WTC11 (cell line): ENCODE measurements at regions not wholly inside any gene's neighbourhood (a gene's known extent, or its start where the extent isn't known, plus 50 kb on each side); places are given as distances from the start of the nearest gene placed in this dataset.

Experiments used
- ATAC-seq: fragments of 200-7000 bp; cut with Tn5 transposase; 2 replicates; pipeline ENCODE4 v1.10.0; 2021; ENCODE audit warnings: mild to moderate bottlenecking, moderate library complexity
- CTCF ChIA-PET: fragments of 300-600 bp; sonication (Branson Sonifier 250); formaldehyde crosslinking; loops from one replicate; lab custom pipeline; 2021; ENCODE audit warnings: antibody characterized with exemption; lab: Charles Lee
- POLR2A ChIA-PET: fragments of 350-600 bp; sonication (Branson Sonifier 250); formaldehyde crosslinking; loops from one replicate; lab custom pipeline; 2021; ENCODE audit warnings: antibody characterized with exemption; lab: Charles Lee
- DNase-seq: peaks from one replicate; pipeline ENCODE4 v3.0.0; 2021; ENCODE audit warnings: low spot score
- H3K27ac Mint-ChIP-seq: 2 replicates; pipeline ENCODE4 v1.8.0; 2021; ENCODE audit warnings: mixed read lengths
- H3K27me3 Mint-ChIP-seq: 2 replicates; pipeline ENCODE4 v1.8.0; 2021; ENCODE audit warnings: low read depth, mild to moderate bottlenecking, moderate library complexity, mixed read lengths
- H3K36me3 Mint-ChIP-seq: 2 replicates; pipeline ENCODE4 v1.8.0; 2021; ENCODE audit warnings: mixed read lengths
- H3K4me1 Mint-ChIP-seq: 2 replicates; pipeline ENCODE4 v1.8.0; 2022; ENCODE audit warnings: mixed read lengths
- H3K4me3 Mint-ChIP-seq: 2 replicates; pipeline ENCODE4 v1.8.0; 2021; ENCODE audit warnings: mild to moderate bottlenecking, moderate library complexity, mixed read lengths
- H3K9me3 Mint-ChIP-seq: 2 replicates; pipeline ENCODE4 v1.8.0; 2021; ENCODE audit warnings: mixed read lengths
- GABPB1 ChIP-seq: sonication (generic); formaldehyde crosslinking; IDR thresholded peaks from 2 replicates; pipeline ENCODE4 v1.8.1; 2023; ENCODE audit warnings: mild to moderate bottlenecking, missing genetic modification reagents
- GRHL2 ChIP-seq: fragments of 250-450 bp; sonication (Bioruptor Pico); IDR thresholded peaks from 2 replicates; pipeline ENCODE4 v1.8.0; 2022; ENCODE audit warnings: mild to moderate bottlenecking, moderate library complexity; ENCODE audit not compliant: insufficient replicate concordance, severe bottlenecking
- GTF2I ChIP-seq: fragments of 250-450 bp; sonication (Bioruptor Pico); conservative IDR thresholded peaks from 2 replicates; pipeline ENCODE4 v1.4.0; 2021; ENCODE audit warnings: mild to moderate bottlenecking
- JAZF1 ChIP-seq: fragments of 250-450 bp; sonication (Bioruptor Pico); IDR thresholded peaks from 2 replicates; pipeline ENCODE4 v1.9.0; 2021; ENCODE audit warnings: moderate library complexity, mild to moderate bottlenecking, inconsistent platforms
- NFATC4 ChIP-seq: fragments of 250-450 bp; sonication (Bioruptor Pico); IDR thresholded peaks from 2 replicates; pipeline ENCODE4 v1.9.0; 2021; ENCODE audit warnings: mild to moderate bottlenecking
- TCF7 ChIP-seq: sonication (generic); formaldehyde crosslinking; IDR thresholded peaks from 2 replicates; pipeline ENCODE4 v1.8.0; 2022; ENCODE audit warnings: mild to moderate bottlenecking, low read depth, missing genetic modification reagents, moderate library complexity
- TEAD1 ChIP-seq: sonication (generic); formaldehyde crosslinking; IDR thresholded peaks from 2 replicates; pipeline ENCODE4 v1.8.0; 2022; ENCODE audit warnings: mild to moderate bottlenecking, missing genetic modification reagents
- TEAD4 ChIP-seq: sonication (generic); formaldehyde crosslinking; IDR thresholded peaks from 2 replicates; pipeline ENCODE4 v1.8.0; 2022; ENCODE audit warnings: mild to moderate bottlenecking, missing genetic modification reagents
- ZNF121 ChIP-seq: sonication (generic); formaldehyde crosslinking; IDR thresholded peaks from 2 replicates; pipeline ENCODE4 v1.8.0; 2023; ENCODE audit warnings: missing genetic modification reagents
- ZNF263 ChIP-seq: sonication (generic); formaldehyde crosslinking; IDR thresholded peaks from 2 replicates; pipeline ENCODE4 v1.8.1; 2022; ENCODE audit warnings: low read depth, mild to moderate bottlenecking, moderate library complexity, missing genetic modification reagents
- ZNF317 ChIP-seq: sonication (generic); formaldehyde crosslinking; IDR thresholded peaks from 2 replicates; pipeline ENCODE4 v1.8.1; 2023; ENCODE audit warnings: low read depth, mild to moderate bottlenecking, moderate library complexity, missing genetic modification reagents, borderline replicate concordance
- ZNF423 ChIP-seq: fragments of 250-450 bp; sonication (Bioruptor Pico); IDR thresholded peaks from 2 replicates; pipeline ENCODE4 v2.1.2; 2022; ENCODE audit warnings: mild to moderate bottlenecking, moderate library complexity
- TF ChIP-seq, protein P1 (sequence below): sonication (generic); formaldehyde crosslinking; IDR thresholded peaks from 2 replicates; pipeline ENCODE4 v1.8.1; 2023; ENCODE audit warnings: mild to moderate bottlenecking, missing genetic modification reagents, moderate library complexity
- TF ChIP-seq, protein P2 (sequence below): sonication (generic); formaldehyde crosslinking; IDR thresholded peaks from 2 replicates; pipeline ENCODE4 v1.8.1; 2022; ENCODE audit warnings: mild to moderate bottlenecking, moderate library complexity, missing genetic modification reagents

DNA sequence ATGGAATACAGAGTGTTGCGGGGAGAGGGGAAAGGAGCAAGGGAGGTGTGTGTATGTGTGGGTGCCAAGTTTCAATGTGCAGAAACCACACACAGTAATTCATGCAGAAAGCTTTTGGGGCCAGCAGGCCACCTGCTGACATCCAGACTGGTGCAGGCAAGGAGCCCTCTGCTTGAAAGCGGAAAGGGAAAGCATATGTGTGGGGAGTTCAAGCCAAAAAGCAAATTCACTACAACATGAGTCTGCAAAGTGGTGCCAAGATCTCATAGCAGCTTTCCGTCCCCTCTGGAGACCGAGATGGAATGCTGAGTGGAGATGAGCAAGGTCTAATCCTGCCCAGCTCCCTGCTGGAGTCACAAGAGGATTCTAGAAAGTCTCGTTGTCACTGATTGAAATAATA is 159.7 kb upstream of the VLDLR start:
- H3K4me1 Mint-ChIP-seq = peaks cover 15% of the 10 kb centered on the region
- POLR2A ChIA-PET = no interaction called here
- TF ChIP-seq ZNF263 (CRISPR knock-in tag) = no peak
- TF ChIP-seq ZNF423 = no peak
- no peak for TF ChIP-seq TEAD4 (CRISPR knock-in tag)
- TF ChIP-seq JAZF1 = no peak
- no peak overlapping the region for H3K27ac Mint-ChIP-seq
- no peak overlapping the region for H3K4me3 Mint-ChIP-seq
- H3K9me3 Mint-ChIP-seq = peaks cover 33% of the 10 kb centered on the region
- ATAC-seq (no peak), DNase-seq (no peak)
- no peaks in the 10 kb centered on the region; the same call in 1 of the 2 replicates for H3K27me3 Mint-ChIP-seq
- CTCF ChIA-PET = no interaction called here
- peaks cover 24% of the 10 kb centered on the region for H3K36me3 Mint-ChIP-seq

DNA sequence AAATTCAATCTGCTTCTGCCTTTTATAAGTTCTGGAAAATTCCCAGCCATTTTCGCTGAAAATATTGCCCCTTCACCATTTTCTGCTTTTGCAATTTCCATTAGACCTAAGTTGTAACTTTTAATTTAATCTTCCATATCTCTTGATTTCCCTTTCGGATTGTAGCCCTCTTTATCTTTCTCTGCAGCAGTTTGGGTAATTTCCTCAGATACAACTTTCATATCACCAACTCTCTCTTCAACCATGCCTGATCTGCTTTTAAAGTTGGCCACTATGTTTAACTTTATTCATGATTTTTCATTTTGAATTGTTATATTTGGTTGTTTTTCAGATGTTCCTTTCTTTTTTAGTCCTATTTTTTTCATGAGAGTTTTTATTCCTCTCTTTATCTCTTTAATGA is 157.0 kb upstream of the VLDLR start:
- no peak overlapping the region for H3K4me3 Mint-ChIP-seq
- TF ChIP-seq, protein P1, sequence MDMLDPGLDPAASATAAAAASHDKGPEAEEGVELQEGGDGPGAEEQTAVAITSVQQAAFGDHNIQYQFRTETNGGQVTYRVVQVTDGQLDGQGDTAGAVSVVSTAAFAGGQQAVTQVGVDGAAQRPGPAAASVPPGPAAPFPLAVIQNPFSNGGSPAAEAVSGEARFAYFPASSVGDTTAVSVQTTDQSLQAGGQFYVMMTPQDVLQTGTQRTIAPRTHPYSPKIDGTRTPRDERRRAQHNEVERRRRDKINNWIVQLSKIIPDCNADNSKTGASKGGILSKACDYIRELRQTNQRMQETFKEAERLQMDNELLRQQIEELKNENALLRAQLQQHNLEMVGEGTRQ (CRISPR knock-in tag) = no peak
- 0 out of 2 replicates have a peak, but pooled peaks have one; percentile 63 for TF ChIP-seq GTF2I (CRISPR knock-in tag)
- TF ChIP-seq, protein P2, sequence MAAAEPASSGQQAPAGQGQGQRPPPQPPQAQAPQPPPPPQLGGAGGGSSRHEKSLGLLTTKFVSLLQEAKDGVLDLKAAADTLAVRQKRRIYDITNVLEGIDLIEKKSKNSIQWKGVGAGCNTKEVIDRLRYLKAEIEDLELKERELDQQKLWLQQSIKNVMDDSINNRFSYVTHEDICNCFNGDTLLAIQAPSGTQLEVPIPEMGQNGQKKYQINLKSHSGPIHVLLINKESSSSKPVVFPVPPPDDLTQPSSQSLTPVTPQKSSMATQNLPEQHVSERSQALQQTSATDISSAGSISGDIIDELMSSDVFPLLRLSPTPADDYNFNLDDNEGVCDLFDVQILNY (CRISPR knock-in tag) = no peak
- H3K27ac Mint-ChIP-seq = no peak overlapping the region
- H3K27me3 Mint-ChIP-seq = no peaks in the 10 kb centered on the region; the same call in 1 of the 2 replicates
- H3K36me3 Mint-ChIP-seq = peaks cover 24% of the 10 kb centered on the region
- ATAC-seq (no peak), DNase-seq (no peak)
- POLR2A ChIA-PET = no interaction called here
- CTCF ChIA-PET = no interaction called here
- peaks cover 18% of the 10 kb centered on the region for H3K4me1 Mint-ChIP-seq
- peaks cover 33% of the 10 kb centered on the region for H3K9me3 Mint-ChIP-seq

DNA sequence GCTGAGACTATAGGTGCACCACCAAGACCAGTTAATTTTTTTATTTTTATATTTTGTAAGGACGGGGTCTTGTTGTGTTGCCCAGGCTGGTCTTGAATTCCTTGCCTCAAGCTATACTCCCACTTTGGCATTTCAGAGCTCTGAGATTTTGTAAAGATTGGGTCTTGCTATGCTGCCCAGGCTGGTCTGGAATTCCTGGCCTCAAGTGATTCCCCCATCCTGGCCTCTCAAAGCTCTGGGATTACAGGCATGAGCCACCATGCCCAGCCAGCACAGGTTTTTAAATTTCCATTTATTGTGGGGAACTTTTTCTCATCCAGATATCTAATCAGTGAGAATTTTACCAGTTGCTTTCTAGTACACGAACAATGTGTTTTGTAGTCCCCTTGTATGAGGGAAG is 156.1 kb upstream of the VLDLR start:
- TF ChIP-seq ZNF121 (CRISPR knock-in tag) (peak; percentile 33; the same call in 1 of the 2 replicates), TCF7 (CRISPR knock-in tag) (no peak)
- Mint-ChIP-seq H3K4me1 (peaks cover 23% of the 10 kb centered on the region), H3K36me3 (peaks cover 24% of the 10 kb centered on the region), H3K27ac (no peak overlapping the region), H3K4me3 (no peak overlapping the region), H3K27me3 (no peaks in the 10 kb centered on the region; the same call in 1 of the 2 replicates), H3K9me3 (peaks cover 33% of the 10 kb centered on the region)
- DNase-seq = no peak
- no peak for ATAC-seq
- CTCF ChIA-PET = interaction anchor here (1.1 kb wide), 1 partner anchor 526 kb away, joined by 4 read pairs; no protein-coding TSS in a partner anchor
- POLR2A ChIA-PET = interaction anchor here (0.6 kb wide), 1 partner anchor 738 kb away, joined by 4 read pairs; no protein-coding TSS in a partner anchor

DNA sequence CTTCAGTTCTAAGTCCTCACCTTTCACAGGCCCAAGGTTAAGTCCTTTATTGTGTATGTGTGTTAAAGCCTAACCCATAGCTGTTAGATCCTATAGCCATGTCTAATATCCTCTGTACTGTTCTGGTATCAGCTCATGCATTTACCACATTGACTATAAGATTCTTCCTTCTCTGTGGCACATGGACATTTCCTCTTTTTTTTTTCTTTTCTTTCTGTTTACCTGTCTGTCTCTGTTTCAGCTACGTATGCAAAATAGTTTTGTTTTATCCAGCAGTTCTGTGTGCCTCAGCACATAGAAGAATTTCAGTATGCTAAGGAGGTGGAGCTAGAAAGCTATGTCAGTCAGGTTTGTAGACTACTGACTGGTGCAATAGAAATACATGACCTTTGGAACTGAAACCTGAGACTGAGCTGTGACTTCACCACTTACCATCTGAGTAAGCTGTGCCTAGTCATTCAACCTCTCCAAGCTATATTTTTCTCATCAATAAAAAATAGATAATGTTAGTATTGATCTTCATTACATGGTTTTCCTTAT is 155.6 kb upstream of the VLDLR start:
- ATAC-seq = peak; percentile 70
- ChIA-PET CTCF (interaction anchor here (0.7 to 1.1 kb wide), 2 partner anchors 350 to 526 kb away, joined by 4 read pairs; no protein-coding TSS in a partner anchor), POLR2A (no interaction called here)
- H3K4me3 Mint-ChIP-seq = no peak overlapping the region
- H3K4me1 Mint-ChIP-seq = peaks cover 23% of the 10 kb centered on the region
- H3K27ac Mint-ChIP-seq = peak overlapping the region; percentile 71
- H3K36me3 Mint-ChIP-seq = peaks cover 24% of the 10 kb centered on the region
- DNase-seq = no peak
- no peaks in the 10 kb centered on the region; the same call in 1 of the 2 replicates for H3K27me3 Mint-ChIP-seq
- no peak for TF ChIP-seq NFATC4 (CRISPR knock-in tag)
- TF ChIP-seq GABPB1 = 0 out of 2 replicates have a peak, but pooled peaks have one; percentile 34
- H3K9me3 Mint-ChIP-seq = peaks cover 33% of the 10 kb centered on the region

DNA sequence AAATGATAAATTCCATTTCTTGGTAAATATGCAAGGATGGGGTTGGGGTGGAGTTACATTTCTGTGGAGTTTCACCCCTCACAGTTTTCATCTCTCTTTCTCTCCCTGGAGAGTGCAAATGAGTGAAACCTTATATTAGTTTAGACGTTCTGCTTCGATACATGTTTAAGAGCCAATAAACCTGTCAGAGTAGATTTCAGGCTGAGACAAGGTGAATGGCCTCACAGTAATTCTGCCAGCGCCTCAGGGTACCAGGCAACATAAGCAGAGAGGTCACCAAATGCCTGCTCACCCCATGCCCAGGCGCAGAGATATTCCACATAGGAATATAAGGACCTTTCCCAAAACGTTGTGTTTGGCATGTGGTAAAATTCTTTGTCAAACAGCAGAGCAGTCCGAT is 154.9 kb upstream of the VLDLR start:
- TF ChIP-seq, protein P1 (CRISPR knock-in tag) = no peak
- TF ChIP-seq TEAD1 (CRISPR knock-in tag) (no peak), GRHL2 (CRISPR knock-in tag) (no peak), ZNF317 (CRISPR knock-in tag) (no peak)
- peaks cover 24% of the 10 kb centered on the region for H3K36me3 Mint-ChIP-seq
- POLR2A ChIA-PET = no interaction called here
- no peak for ATAC-seq
- H3K4me3 Mint-ChIP-seq = no peak overlapping the region
- peaks cover 22% of the 10 kb centered on the region for H3K4me1 Mint-ChIP-seq
- no peaks in the 10 kb centered on the region; the same call in 1 of the 2 replicates for H3K27me3 Mint-ChIP-seq
- DNase-seq = no peak
- no peak overlapping the region; the same call in 1 of the 2 replicates for H3K27ac Mint-ChIP-seq
- H3K9me3 Mint-ChIP-seq = peaks cover 30% of the 10 kb centered on the region
- CTCF ChIA-PET = interaction anchor here (0.7 kb wide), 1 partner anchor 350 kb away, joined by 4 read pairs; no protein-coding TSS in a partner anchor
